ENCODE measurements at regions not wholly inside any gene's neighbourhood (a gene's known extent, or its start where the extent isn't known, plus 50 kb on each side); places are given as distances from the start of the nearest gene placed in this dataset.

- no peak for TF ChIP-seq CTCF (IDR thresholded peaks at IDR 0.05)
- no peak for TF ChIP-seq POLR2A (IDR thresholded peaks at IDR 0.05)
Measured at GRCh38 chr9:86491468-86492266, 137.5 kb upstream of the TUT7 start.
